ENCODE measurements at regions not wholly inside any gene's neighbourhood (a gene's known extent, or its start where the extent isn't known, plus 50 kb on each side); places are given as distances from the start of the nearest gene placed in this dataset.

GRCh38 chr3:72421126-72421525 lies 427.1 kb downstream of the SHQ1 start:
- TF ChIP-seq POLR2A (IDR thresholded peaks at IDR 0.05; ENCODE audit: low read depth, low read length), result no peak
- TF ChIP-seq POLR2AphosphoS5 (IDR thresholded peaks at IDR 0.05; ENCODE audit: low read depth, low read length), result no peak
- TF ChIP-seq TAF1 (IDR thresholded peaks at IDR 0.05; ENCODE audit: low read depth, low read length), result no peak

Data from GM12891 (cell line).